Activated naive CD4-positive, alpha-beta T cell treated with anti-CD3 and anti-CD28 coated beads, Interleukin-2, amount 10 ng/mL, durations not matched to agents 7 days and 5 days (primary cell): ENCODE measurements at regions not wholly inside any gene's neighbourhood (a gene's known extent, or its start where the extent isn't known, plus 50 kb on each side); places are given as distances from the start of the nearest gene placed in this dataset.

Source experiments
- CTCF ChIA-PET: fragments of 350-600 bp; sonication (Branson Sonifier 250); formaldehyde crosslinking; loops from one replicate; lab custom pipeline; 2021; ENCODE audit warnings: antibody characterized with exemption; lab: Charles Lee
- DNase-seq: peaks from one replicate; pipeline ENCODE4 v3.0.0-alpha.2; 2020
- H3K27ac Mint-ChIP-seq: one replicate; pipeline ENCODE4 v1.8.0; 2021; ENCODE audit warnings: mild to moderate bottlenecking, moderate library complexity, mixed read lengths
- H3K27me3 Mint-ChIP-seq: one replicate; pipeline ENCODE4 v1.8.0; 2021; ENCODE audit warnings: mild to moderate bottlenecking, mixed read lengths
- H3K36me3 Mint-ChIP-seq: one replicate; pipeline ENCODE4 v1.8.0; 2021; ENCODE audit warnings: mixed read lengths
- H3K4me1 Mint-ChIP-seq: one replicate; pipeline ENCODE4 v1.8.0; 2021; ENCODE audit warnings: mixed read lengths
- H3K4me3 Mint-ChIP-seq: one replicate; pipeline ENCODE4 v1.8.0; 2021; ENCODE audit warnings: mild to moderate bottlenecking, moderate library complexity, mixed read lengths
- H3K9me3 Mint-ChIP-seq: one replicate; pipeline ENCODE4 v1.8.0; 2021; ENCODE audit warnings: mixed read lengths

DNA sequence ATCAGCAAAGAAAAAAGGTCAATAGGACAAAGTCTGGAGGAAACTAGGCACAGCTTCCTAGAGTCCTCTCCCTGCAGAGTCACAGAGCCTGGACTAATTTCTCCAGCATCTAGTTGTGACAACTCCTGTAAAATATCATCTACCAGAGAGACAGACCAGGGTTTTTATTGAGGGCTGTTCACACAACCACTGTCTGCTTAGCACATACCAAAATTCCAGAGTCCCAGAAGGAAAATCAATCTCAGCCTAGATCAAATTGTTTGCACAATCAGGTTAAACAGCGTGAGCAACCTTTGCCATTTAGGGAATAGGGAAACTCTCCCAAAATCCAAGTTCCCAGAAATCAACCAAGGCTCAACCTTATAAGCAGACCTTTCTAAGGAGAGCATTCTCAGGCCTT is 190.3 kb downstream of the SYK start:
- Mint-ChIP-seq H3K36me3 (no peaks in the 10 kb centered on the region), H3K27ac (no peak overlapping the region), H3K4me1 (no peaks in the 10 kb centered on the region), H3K9me3 (no peaks in the 10 kb centered on the region), H3K4me3 (no peak overlapping the region), H3K27me3 (peaks cover 22% of the 10 kb centered on the region)
- DNase-seq, result no peak
- CTCF ChIA-PET, result no interaction called here

DNA sequence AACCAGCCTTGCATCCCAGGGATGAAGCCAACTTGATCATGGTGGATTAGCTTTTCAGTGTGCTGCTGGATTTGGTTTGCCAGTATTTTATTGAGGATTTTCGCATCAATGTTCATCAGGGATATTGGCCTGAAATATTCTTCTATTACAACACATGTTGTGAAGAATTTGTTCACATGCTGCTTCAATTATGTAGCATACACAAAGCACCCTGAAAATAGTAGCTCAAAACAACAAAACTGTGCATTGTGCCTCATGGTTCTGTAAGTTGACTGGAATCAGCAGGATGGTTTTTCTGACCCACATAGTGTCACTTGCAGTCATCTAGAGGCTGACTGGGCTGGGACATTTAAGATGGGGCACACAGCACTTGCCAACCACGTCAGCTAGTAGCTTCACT is 193.9 kb downstream of the SYK start:
- H3K27me3 Mint-ChIP-seq, result peaks cover 13% of the 10 kb centered on the region
- H3K9me3 Mint-ChIP-seq, result no peaks in the 10 kb centered on the region
- no peaks in the 10 kb centered on the region for H3K4me1 Mint-ChIP-seq
- no peaks in the 10 kb centered on the region for H3K36me3 Mint-ChIP-seq
- CTCF ChIA-PET, result no interaction called here
- H3K4me3 Mint-ChIP-seq, result no peak overlapping the region
- H3K27ac Mint-ChIP-seq, result no peak overlapping the region
- DNase-seq, result no peak

DNA sequence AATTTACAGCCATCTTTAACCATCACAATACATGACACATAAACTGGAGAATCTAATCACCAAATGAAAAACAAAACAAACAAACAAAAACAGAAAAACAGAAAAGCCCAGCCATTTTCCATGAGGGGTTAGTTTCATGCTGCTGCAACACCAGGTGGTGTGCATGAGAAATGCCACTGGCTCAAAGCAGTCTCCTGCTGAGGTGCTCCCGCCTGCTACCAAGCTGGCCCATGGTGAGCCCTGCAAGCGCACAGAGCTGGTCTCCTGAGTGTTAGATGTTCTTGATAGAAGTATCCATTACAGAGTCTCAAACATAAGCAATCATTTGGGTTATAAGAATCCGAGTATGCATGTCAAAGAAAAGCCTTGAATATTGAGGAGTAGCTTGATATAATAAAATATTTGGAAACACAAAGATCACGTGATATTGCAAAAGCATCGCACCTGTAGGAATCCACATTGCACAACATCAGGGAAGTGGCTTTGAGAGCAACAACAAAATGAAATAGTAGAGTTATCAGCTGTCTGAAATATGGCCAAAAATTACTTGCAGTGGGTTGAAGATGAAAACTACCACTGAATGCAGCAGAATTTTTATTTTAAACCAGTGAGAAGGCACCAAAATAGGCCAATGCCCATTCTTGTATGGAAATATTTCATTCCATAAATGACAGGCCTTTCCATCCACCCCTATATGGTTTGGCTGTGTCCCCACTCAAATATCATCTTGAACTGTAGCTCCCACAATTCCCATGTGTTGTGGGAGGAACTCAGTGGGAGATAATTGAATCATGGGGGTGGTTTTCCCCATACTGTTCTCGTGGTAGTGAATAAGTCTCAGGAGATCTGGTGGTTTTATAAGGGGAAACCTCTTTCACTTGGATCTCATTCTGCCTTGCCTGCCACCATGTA is 194.8 kb downstream of the SYK start:
- Mint-ChIP-seq H3K4me3 (no peak overlapping the region), H3K9me3 (no peaks in the 10 kb centered on the region), H3K36me3 (no peaks in the 10 kb centered on the region), H3K4me1 (no peaks in the 10 kb centered on the region), H3K27ac (no peak overlapping the region), H3K27me3 (peaks cover 9% of the 10 kb centered on the region)
- no peak for DNase-seq
- CTCF ChIA-PET, result interaction anchor here (0.6 kb wide), 1 partner anchor 16 kb away, joined by 3 read pairs; no protein-coding TSS in a partner anchor

DNA sequence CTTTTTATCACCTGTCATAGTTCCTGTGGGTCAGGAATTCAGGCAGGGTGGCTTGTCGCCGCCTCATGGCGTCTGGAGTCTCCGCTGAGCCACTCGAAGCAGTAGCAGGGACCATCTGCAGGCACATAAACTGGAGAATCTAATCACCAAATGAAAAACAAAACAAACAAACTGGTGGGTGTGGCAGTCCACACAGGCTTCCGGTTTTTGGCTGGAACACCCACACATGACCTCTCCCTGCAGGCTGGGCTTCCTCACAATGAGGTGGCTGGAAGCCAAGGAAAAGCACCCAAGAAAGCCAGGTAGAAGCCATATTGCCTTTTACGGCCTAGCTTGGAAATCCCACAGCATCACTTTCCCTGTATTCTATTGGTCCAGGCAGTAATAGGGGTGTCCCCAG is 197.0 kb downstream of the SYK start:
- Mint-ChIP-seq H3K27me3 (peaks cover 6% of the 10 kb centered on the region), H3K4me3 (no peak overlapping the region), H3K9me3 (no peaks in the 10 kb centered on the region), H3K27ac (no peak overlapping the region), H3K36me3 (no peaks in the 10 kb centered on the region), H3K4me1 (no peaks in the 10 kb centered on the region)
- no peak for DNase-seq
- CTCF ChIA-PET, result no interaction called here

DNA sequence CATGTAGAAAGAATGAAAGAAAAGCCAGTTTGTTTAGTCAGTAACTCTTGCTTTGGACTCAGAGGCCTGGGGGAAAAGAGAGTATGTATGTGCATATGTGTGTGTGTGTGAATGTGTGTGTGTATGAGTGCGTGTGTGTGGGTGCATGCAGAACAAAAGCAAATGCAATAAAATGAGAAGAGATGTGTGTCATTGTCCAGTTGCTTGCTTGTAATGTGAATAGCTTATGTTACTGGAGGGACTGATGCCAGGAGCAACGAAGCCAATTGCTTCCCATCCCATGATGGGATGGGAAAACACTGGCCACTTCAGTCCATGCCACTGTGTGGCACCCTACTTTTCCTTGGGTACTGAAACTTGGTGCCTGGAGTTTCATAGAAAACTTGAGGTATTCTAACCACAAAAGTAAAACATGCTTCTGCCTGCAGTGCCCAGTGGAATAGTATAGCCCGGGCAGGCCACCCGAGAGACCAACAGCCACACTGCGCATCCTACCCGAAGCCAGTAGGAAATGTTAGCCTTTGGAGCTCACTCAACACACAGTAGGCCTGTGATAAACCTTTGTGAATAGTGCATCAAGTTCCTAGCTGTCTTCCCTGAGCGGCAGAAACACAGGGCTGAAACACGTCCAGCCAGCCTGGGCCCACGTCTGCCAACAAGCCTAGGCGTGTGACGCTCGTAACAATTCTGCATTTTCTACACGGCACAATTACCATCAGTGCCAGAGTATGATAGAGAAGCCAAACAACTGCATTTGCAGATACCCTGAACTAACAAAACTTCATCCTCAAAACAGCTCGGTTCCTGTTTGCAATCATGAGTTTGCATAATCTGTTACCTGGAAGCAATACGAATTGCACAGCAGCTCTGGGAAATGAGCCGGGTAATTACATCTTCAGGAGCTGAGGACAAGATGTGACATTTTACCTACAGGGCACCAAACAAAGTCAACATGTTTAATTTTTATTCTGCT is 198.1 kb downstream of the SYK start:
- DNase-seq, result no peak
- peak overlapping the region; percentile 7 for H3K27ac Mint-ChIP-seq
- H3K27me3 Mint-ChIP-seq, result peaks cover 6% of the 10 kb centered on the region
- H3K9me3 Mint-ChIP-seq, result no peaks in the 10 kb centered on the region
- no peaks in the 10 kb centered on the region for H3K36me3 Mint-ChIP-seq
- H3K4me1 Mint-ChIP-seq, result no peaks in the 10 kb centered on the region
- H3K4me3 Mint-ChIP-seq, result no peak overlapping the region
- CTCF ChIA-PET, result no interaction called here

DNA sequence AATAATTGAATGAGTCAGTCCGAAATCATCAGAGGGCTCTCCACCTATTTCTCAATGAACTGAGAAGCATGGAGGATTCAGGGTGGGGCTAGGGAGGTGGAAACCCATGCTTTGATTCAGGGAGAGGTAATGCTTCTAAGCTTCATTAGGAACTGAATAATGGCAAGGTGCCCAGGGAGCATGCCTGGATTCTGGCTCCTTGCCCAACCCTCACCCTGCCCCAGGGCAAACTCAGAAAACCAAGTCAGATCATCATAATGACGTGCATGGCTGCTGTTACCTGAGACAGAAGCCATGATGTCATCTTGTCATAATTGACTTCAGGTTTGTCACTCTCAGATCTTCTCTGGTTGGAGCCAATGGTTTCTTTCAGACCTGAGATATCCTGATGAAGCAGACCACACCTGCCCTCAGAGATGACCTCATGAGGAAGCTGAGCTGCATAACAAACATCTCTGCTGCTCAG is 199.6 kb downstream of the SYK start:
- DNase-seq, result no peak
- no peaks in the 10 kb centered on the region for H3K36me3 Mint-ChIP-seq
- no peak overlapping the region for H3K4me3 Mint-ChIP-seq
- no peaks in the 10 kb centered on the region for H3K9me3 Mint-ChIP-seq
- no peak overlapping the region for H3K27ac Mint-ChIP-seq
- CTCF ChIA-PET, result no interaction called here
- H3K4me1 Mint-ChIP-seq, result no peaks in the 10 kb centered on the region
- peaks cover 4% of the 10 kb centered on the region for H3K27me3 Mint-ChIP-seq

DNA sequence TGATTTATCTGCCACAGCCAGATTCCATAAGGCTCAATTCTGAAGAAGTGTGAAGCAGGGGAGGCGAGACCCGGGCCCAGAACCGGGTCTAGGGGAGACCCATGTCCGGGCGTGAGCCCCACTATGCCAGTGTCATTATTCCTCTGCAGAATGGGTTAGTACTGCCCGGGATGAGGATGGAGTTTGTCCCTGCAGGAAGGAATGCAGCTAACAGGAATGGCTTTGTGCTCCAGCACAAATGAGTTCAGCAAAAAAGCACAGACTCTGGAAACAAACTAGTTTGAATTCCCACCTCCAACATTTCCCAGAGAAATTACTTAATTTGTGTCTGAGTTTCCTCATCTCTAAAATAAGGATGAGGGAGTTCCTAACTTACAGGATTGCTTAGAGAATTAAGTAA is 202.9 kb downstream of the SYK start:
- Mint-ChIP-seq H3K4me1 (no peaks in the 10 kb centered on the region), H3K4me3 (no peak overlapping the region), H3K9me3 (no peaks in the 10 kb centered on the region), H3K27me3 (peaks cover 8% of the 10 kb centered on the region), H3K27ac (no peak overlapping the region), H3K36me3 (no peaks in the 10 kb centered on the region)
- no peak for DNase-seq
- CTCF ChIA-PET, result interaction anchor here (1.3 kb wide), 1 partner anchor 428 kb away, joined by 3 read pairs; no protein-coding TSS in a partner anchor

DNA sequence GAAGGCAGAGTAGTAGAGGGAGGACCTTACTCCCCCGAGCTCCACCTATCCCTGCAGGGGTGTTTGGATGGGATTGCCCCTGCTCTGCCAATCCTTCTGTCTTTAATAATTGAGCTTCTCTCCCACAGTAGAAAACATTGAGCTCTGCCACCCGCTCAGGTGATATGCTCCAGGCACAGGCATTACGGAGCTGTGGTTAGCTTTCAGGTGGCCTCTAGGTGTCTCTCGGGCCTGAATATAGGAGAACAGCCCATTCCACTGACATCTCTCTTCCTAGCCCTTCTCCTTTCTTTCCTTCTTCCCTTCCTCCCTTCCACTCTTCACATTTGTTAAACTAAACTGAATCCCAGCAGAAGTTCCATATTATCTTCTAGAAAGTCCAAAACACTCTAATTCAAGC is 203.4 kb downstream of the SYK start:
- CTCF ChIA-PET, result interaction anchor here (1.3 kb wide), 1 partner anchor 428 kb away, joined by 3 read pairs; no protein-coding TSS in a partner anchor
- Mint-ChIP-seq H3K9me3 (no peaks in the 10 kb centered on the region), H3K27ac (no peak overlapping the region), H3K36me3 (no peaks in the 10 kb centered on the region), H3K4me3 (no peak overlapping the region), H3K27me3 (peaks cover 8% of the 10 kb centered on the region), H3K4me1 (no peaks in the 10 kb centered on the region)
- no peak for DNase-seq

DNA sequence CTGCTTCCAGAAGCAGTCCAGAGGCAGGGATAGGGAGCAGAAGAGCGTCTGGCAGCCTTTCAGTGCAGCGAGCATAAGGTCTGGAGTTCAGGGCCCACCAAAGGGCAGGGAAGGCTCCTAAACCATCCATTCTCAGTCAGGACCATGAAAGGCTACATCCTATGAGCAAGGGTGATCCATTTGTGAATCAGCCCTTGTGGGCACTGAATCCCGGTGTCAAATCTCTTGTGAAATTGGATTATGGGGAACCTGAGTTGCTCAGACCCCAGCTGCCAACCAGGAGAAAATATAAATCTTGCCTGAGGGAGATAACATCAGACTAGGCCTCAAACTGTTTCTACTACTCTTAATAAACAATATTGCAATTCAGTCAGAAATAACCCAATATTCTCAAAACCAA is 204.4 kb downstream of the SYK start:
- H3K36me3 Mint-ChIP-seq, result no peaks in the 10 kb centered on the region
- H3K4me1 Mint-ChIP-seq, result no peaks in the 10 kb centered on the region
- CTCF ChIA-PET, result no interaction called here
- H3K27me3 Mint-ChIP-seq, result peaks cover 8% of the 10 kb centered on the region
- H3K9me3 Mint-ChIP-seq, result no peaks in the 10 kb centered on the region
- no peak overlapping the region for H3K4me3 Mint-ChIP-seq
- DNase-seq, result no peak
- H3K27ac Mint-ChIP-seq, result no peak overlapping the region

DNA sequence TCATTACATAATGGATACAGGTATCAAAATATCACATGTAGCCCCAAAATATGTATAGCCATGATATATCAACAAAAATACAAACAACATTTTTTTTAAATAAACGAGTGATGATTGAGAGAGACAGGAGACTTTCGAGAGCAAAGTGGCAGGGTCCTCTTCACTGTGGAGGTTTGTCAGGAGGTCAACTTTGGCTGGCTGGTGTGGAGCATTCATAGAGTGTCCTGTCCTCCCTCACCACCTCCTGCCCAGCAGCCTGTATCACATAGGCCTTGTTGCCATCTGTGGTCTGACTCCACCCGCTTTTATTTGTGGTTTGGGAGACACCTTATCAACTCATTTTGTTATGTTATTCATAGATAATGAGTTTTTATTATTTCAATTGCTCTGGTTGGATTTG is 206.9 kb downstream of the SYK start:
- H3K4me1 Mint-ChIP-seq, result peaks cover 4% of the 10 kb centered on the region
- H3K9me3 Mint-ChIP-seq, result peaks cover 9% of the 10 kb centered on the region
- no peak overlapping the region for H3K27ac Mint-ChIP-seq
- peaks cover 9% of the 10 kb centered on the region for H3K27me3 Mint-ChIP-seq
- DNase-seq, result no peak
- no peak overlapping the region for H3K4me3 Mint-ChIP-seq
- no peaks in the 10 kb centered on the region for H3K36me3 Mint-ChIP-seq
- CTCF ChIA-PET, result no interaction called here

DNA sequence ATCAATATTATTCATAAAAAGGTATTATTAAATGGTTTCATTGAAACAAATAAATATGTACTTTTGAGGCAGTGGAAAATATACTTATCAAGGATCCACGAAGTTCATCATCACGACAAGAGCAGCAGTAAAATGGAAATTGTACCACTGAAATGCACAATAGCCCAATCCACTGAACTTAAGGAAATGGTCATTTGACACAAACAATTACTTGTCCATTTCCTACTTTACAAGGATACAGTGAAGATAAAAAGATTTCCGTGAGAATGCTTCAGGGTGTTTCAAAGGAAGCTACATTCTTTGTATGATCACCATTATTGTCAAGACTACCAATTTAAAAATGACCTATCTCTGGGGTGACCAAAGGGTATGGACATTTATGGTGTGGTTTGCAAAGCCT is 210.3 kb downstream of the SYK start:
- no peak overlapping the region for H3K27ac Mint-ChIP-seq
- no peak for DNase-seq
- H3K27me3 Mint-ChIP-seq, result peaks cover 14% of the 10 kb centered on the region
- no peaks in the 10 kb centered on the region for H3K36me3 Mint-ChIP-seq
- H3K4me1 Mint-ChIP-seq, result peaks cover 4% of the 10 kb centered on the region
- CTCF ChIA-PET, result interaction anchor here (0.8 to 1.3 kb wide), 2 partner anchors 15 to 97 kb away, joined by 3 read pairs; no protein-coding TSS in a partner anchor
- H3K9me3 Mint-ChIP-seq, result peaks cover 9% of the 10 kb centered on the region
- H3K4me3 Mint-ChIP-seq, result no peak overlapping the region

DNA sequence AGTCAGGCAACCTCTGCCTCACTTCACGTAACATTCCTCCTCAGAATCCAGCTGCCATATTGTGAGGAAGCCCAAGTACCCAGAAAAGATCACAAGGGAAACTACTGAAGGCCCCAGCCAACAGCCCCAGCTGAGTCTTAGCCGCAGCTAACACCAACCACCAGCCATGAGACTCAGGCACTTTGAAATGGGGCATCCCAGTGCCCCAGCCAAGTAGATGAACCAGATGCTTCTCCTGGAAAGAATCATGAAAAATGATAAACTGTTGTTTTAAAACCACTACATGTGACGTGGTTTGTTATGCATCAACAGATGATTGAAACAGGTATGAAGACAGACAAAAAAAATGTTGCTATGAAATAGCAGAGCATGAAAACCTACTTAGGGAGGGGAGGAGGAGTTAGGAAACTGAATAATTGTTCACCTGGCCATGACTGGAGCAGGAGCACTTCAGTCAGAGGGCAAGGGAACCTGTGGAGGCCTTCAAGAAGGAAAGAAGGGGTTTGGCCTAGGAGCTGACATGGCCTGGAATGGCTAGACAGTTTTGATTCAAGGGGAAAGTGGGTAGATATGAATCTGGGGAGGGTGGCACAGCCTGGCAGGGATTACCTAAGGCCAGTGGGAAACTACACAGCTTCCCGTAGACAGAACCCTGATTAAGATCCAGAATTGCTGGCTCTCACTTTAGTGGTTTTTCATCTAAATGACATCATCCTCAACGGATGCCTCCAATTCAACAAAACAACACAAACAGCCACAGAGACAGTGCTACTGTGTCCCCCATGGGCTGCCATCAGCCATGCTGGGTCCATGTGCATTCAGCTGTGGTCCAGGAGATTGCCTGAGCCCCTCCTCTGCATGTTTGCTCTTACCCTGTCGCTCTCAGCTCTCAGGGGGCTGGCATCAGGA is 211.6 kb downstream of the SYK start:
- H3K27me3 Mint-ChIP-seq, result peaks cover 10% of the 10 kb centered on the region
- H3K27ac Mint-ChIP-seq, result no peak overlapping the region
- CTCF ChIA-PET, result interaction anchor here (1.3 kb wide), 1 partner anchor 98 kb away, joined by 3 read pairs; no protein-coding TSS in a partner anchor
- H3K36me3 Mint-ChIP-seq, result no peaks in the 10 kb centered on the region
- H3K9me3 Mint-ChIP-seq, result peaks cover 9% of the 10 kb centered on the region
- H3K4me3 Mint-ChIP-seq, result no peak overlapping the region
- no peak for DNase-seq
- H3K4me1 Mint-ChIP-seq, result peaks cover 4% of the 10 kb centered on the region

DNA sequence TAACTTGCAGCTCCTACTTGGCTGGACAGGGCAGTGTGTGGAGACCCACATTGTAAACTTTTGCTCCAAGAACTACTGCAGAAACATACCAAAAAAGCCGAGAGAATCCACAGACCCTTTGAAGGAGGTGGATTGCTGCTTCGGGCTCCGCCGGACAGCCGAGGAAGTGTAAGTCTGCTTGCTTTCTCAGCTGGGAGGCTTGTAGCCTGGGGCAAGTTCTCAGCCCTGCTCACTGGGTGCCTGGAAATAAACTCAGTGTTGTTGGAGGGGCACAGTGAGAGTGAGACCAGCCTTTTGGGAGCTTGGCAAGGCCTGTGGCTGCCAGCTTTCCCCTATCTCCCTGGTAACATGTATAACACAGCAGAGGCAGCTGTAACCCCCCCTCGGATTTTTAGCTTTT is 215.6 kb downstream of the SYK start:
- Mint-ChIP-seq H3K4me3 (no peak overlapping the region), H3K9me3 (peaks cover 9% of the 10 kb centered on the region), H3K36me3 (no peaks in the 10 kb centered on the region), H3K27me3 (peaks cover 23% of the 10 kb centered on the region), H3K27ac (no peak overlapping the region), H3K4me1 (peaks cover 4% of the 10 kb centered on the region)
- CTCF ChIA-PET, result interaction anchor here (0.8 kb wide), 1 partner anchor 423 kb away, joined by 3 read pairs; no protein-coding TSS in a partner anchor
- DNase-seq, result no peak
